ENCODE measurements at regions not wholly inside any gene's neighbourhood (a gene's known extent, or its start where the extent isn't known, plus 50 kb on each side); places are given as distances from the start of the nearest gene placed in this dataset.

DNA sequence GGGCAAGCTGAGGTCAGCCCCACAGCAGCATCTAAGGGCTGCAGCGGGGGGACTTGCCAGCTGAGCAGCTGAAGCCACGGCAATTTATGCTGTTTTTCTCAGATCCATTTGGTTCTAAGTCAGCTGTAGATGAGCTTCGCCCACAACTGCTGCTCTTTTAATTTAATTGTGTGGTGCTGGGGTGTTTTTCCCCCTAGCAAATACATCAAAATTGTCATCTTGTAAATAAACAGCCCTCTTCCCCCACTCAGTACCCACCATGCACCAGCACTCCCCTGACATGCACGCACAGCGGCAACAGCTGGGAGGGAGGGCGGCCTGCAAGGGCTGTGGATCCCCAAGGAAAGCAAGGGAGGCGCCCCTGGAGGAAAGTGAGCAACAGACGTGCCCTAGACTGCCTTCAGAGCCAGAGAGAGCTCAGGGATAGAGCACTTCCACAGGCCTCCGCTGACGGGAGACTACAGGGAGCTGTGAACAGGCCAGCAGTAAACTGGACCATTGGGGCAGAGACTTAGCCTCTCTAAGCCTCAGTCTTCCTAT is 149.5 kb downstream of the TMEM132E start:
- Histone ChIP-seq H3K27me3 (ENCODE audit: control insufficient read depth, insufficient read depth, low read length) (no peaks in the 10 kb centered on the region), H3K4me3 (ENCODE audit: low read depth, low read length) (no peak overlapping the region), H3K36me3 (ENCODE audit: control insufficient read depth, insufficient read depth, low read length) (no peaks in the 10 kb centered on the region)
- DNase-seq (ENCODE audit: low read depth) = no peak
- no peak for FAIRE-seq
- TF ChIP-seq, protein P1, sequence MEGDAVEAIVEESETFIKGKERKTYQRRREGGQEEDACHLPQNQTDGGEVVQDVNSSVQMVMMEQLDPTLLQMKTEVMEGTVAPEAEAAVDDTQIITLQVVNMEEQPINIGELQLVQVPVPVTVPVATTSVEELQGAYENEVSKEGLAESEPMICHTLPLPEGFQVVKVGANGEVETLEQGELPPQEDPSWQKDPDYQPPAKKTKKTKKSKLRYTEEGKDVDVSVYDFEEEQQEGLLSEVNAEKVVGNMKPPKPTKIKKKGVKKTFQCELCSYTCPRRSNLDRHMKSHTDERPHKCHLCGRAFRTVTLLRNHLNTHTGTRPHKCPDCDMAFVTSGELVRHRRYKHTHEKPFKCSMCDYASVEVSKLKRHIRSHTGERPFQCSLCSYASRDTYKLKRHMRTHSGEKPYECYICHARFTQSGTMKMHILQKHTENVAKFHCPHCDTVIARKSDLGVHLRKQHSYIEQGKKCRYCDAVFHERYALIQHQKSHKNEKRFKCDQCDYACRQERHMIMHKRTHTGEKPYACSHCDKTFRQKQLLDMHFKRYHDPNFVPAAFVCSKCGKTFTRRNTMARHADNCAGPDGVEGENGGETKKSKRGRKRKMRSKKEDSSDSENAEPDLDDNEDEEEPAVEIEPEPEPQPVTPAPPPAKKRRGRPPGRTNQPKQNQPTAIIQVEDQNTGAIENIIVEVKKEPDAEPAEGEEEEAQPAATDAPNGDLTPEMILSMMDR (IDR thresholded peaks at IDR 0.05; ENCODE audit: insufficient read depth, low read length, severe bottlenecking) = no peak

DNA sequence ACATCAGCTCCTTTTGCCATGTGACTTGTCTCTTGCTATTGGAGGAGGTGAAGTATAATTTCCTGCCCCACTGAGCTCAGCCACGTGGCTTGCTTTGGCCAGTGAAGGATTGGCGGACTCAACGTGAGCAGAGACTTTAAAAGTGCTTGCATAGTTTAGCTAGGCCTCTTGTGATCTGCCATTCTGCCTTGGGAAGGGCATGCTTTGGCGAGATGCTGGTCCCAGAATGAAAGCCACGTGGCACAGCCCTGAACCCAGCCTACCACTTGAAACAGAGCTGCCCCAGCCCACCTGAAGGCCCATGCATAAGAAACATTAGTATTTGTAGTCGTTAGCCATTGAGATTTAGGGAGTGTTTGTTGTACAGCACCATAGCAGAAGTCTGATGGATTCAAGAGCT is 148.2 kb downstream of the TMEM132E start:
- Histone ChIP-seq H3K4me3 (ENCODE audit: low read depth, low read length) (no peak overlapping the region), H3K36me3 (ENCODE audit: control insufficient read depth, insufficient read depth, low read length) (no peaks in the 10 kb centered on the region), H3K27me3 (ENCODE audit: control insufficient read depth, insufficient read depth, low read length) (no peaks in the 10 kb centered on the region)
- DNase-seq (ENCODE audit: low read depth) (no peak), FAIRE-seq (no peak)
- TF ChIP-seq, protein P1 (IDR thresholded peaks at IDR 0.05; ENCODE audit: insufficient read depth, low read length, severe bottlenecking) = no peak

DNA sequence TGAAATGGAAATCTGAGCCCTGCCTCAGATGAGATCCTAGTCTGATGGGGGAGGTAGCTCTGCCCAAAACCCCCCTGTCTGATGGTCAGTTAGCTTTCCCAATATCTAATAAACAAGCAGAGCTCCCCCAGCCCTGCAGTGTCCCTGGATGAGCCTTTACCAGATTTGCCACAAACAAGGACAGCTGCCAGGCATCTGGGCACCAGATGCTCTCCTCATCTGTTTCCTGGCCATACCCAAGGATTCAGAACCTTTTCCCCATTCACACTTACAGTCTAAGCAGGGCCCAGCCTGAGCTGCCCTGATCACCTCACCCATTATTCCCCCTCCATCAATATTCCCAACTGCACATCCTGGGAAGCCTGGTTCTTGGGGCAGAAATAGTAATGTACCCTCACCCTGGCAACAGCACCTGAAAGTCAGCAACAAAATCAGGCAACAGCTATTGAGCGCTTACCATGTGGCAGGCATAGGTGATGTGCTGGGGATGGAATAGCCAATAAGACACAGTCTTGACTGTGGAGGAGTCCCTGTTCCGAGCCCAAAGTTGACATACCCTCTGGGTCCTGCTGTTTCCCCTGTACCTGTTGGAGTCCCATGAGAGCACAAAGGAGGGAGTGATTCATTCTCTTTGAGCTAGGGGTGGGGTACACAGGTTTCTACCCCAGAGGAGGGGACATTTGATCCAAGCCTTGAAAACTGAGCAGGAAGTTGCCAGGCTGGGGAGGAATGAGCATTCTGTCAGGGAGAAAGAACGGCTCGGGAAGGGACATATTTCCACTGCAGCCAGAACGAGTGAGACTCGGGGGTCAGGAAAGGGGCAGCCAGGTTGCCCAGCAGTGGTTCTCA is 147.4 kb downstream of the TMEM132E start:
- Histone ChIP-seq H3K36me3 (ENCODE audit: control insufficient read depth, insufficient read depth, low read length) (no peaks in the 10 kb centered on the region), H3K27me3 (ENCODE audit: control insufficient read depth, insufficient read depth, low read length) (no peaks in the 10 kb centered on the region), H3K4me3 (ENCODE audit: low read depth, low read length) (no peak overlapping the region)
- DNase-seq (ENCODE audit: low read depth) (no peak), FAIRE-seq (no peak)
- TF ChIP-seq, protein P1 (IDR thresholded peaks at IDR 0.05; ENCODE audit: insufficient read depth, low read length, severe bottlenecking) = no peak

DNA sequence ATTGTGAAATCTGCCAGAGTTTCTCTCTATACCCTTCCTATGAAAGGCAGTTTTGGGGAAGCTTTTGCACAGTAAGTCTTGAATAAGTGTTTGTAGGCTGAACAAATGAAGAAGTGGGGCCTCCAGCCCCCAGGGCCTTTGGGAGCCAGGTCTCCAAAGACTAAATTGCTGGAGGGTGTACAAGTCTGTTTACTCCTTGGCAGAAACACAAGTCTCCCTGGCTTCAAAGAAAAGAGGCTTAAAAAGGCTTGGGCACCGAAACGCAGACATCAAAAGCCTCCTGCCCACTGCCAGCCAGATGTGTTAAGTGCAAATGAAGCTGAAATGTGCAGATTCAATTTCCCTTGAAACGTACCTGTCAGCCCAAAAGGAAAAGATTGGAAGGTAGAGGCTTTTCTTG is 146.3 kb downstream of the TMEM132E start:
- Histone ChIP-seq H3K27me3 (ENCODE audit: control insufficient read depth, insufficient read depth, low read length) (no peaks in the 10 kb centered on the region), H3K4me3 (ENCODE audit: low read depth, low read length) (no peak overlapping the region), H3K36me3 (ENCODE audit: control insufficient read depth, insufficient read depth, low read length) (no peaks in the 10 kb centered on the region)
- no peak for DNase-seq (ENCODE audit: low read depth)
- TF ChIP-seq, protein P1 (IDR thresholded peaks at IDR 0.05; ENCODE audit: insufficient read depth, low read length, severe bottlenecking) = no peak
- no peak for FAIRE-seq

DNA sequence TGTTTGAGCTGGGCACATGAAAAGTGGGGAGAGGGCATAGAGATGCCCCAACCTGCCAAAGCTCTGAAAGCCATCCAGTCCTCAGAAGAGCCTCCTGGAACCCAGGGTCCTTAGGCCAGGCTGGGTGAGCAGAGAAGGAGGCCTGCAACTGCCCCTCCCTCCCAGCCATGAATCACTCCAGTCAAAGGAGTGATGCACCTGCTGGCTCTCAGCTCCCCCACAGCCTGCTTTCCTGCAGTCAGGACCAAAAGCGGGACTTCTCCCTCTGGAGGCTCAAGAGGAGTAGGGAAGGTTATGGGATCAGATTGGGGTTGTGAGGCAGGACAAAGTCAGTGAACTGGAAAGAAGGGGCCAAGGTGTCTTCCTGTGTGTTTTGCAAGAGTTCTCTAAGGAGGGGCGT is 145.6 kb downstream of the TMEM132E start:
- TF ChIP-seq, protein P1 (IDR thresholded peaks at IDR 0.05; ENCODE audit: insufficient read depth, low read length, severe bottlenecking) = no peak
- no peak for FAIRE-seq

More for the DNA sequence above, 145.6 kb downstream of the TMEM132E start:
- DNase-seq (ENCODE audit: low read depth) = no peak
- Histone ChIP-seq H3K27me3 (ENCODE audit: control insufficient read depth, insufficient read depth, low read length) (no peaks in the 10 kb centered on the region), H3K4me3 (ENCODE audit: low read depth, low read length) (no peak overlapping the region), H3K36me3 (ENCODE audit: control insufficient read depth, insufficient read depth, low read length) (no peaks in the 10 kb centered on the region)
